ENCODE measurements at regions not wholly inside any gene's neighbourhood (a gene's known extent, or its start where the extent isn't known, plus 50 kb on each side); places are given as distances from the start of the nearest gene placed in this dataset.

DNA sequence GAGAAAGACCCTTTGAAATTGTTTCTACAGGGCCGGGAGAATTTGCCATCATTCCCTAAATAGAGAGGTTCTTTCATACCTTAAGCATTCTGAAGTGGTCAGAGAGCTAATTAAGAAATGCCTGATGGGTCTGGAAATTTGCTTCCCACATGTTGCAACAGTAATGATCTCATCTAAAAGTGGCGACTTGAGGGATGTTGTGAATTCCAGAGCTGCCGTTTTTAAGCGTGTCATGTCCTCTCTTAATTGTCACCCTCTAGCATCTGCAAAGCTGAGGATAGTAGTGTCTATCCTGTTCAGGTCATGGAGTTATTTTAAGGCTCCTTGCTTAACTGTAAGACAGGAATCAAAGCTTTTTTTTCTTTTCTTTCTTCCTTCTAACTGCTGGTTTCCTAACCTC is 60.4 kb downstream of the FOS start:
- TF ChIP-seq EZH2phosphoT487 (IDR thresholded peaks at IDR 0.05; ENCODE audit: low read depth) = no peak
- TF ChIP-seq, protein P1, sequence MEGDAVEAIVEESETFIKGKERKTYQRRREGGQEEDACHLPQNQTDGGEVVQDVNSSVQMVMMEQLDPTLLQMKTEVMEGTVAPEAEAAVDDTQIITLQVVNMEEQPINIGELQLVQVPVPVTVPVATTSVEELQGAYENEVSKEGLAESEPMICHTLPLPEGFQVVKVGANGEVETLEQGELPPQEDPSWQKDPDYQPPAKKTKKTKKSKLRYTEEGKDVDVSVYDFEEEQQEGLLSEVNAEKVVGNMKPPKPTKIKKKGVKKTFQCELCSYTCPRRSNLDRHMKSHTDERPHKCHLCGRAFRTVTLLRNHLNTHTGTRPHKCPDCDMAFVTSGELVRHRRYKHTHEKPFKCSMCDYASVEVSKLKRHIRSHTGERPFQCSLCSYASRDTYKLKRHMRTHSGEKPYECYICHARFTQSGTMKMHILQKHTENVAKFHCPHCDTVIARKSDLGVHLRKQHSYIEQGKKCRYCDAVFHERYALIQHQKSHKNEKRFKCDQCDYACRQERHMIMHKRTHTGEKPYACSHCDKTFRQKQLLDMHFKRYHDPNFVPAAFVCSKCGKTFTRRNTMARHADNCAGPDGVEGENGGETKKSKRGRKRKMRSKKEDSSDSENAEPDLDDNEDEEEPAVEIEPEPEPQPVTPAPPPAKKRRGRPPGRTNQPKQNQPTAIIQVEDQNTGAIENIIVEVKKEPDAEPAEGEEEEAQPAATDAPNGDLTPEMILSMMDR (IDR thresholded peaks at IDR 0.05; ENCODE audit: low read depth, low read length) = no peak
- H3K27me3 ChIP-seq (ENCODE audit: low read depth, low read length) = no peaks in the 10 kb centered on the region
- no peaks in the 10 kb centered on the region for H3K36me3 ChIP-seq (replicated peaks; ENCODE audit: low read depth, low read length)
- H3K9ac ChIP-seq (ENCODE audit: low read length) = no peak overlapping the region
- H2AFZ ChIP-seq (ENCODE audit: low read depth, low read length) = no peak overlapping the region
- no peaks in the 10 kb centered on the region for H3K9me3 ChIP-seq (ENCODE audit: insufficient read depth, low read length)
- no peak overlapping the region for H3K4me2 ChIP-seq (ENCODE audit: low read length)
- no peak overlapping the region for H3K4me3 ChIP-seq (ENCODE audit: low read length)
- H3K4me1 ChIP-seq (ENCODE audit: low read length) = peaks cover 58% of the 10 kb centered on the region
- no peaks in the 10 kb centered on the region for H3K79me2 ChIP-seq (ENCODE audit: low read length)
- no peak overlapping the region for H3K27ac ChIP-seq (ENCODE audit: low read length)
- no peaks in the 10 kb centered on the region for H4K20me1 ChIP-seq (ENCODE audit: insufficient read depth, low read length)

DNA sequence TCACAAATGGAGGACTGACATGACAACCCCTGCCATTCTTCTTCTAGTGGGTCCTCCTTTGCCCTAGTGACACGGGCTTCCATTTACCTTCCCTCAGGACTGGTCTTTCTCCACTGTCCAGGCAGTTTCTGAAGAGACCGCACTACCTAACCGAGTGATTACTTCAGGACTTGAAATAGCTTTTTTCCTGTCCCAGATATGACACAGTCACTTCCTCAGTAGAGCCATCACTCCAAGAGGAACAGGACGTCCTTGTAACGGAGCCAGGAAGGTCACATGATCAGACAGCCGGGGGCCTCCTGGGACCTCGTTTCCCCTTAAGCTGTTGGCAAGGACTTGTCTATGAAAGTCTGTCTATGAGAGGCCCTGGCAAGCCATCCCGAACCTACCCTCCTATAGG is 62.3 kb downstream of the FOS start:
- no peaks in the 10 kb centered on the region for H3K9me3 ChIP-seq (ENCODE audit: insufficient read depth, low read length)
- H3K4me3 ChIP-seq (ENCODE audit: low read length) = no peak overlapping the region
- H3K79me2 ChIP-seq (ENCODE audit: low read length) = no peaks in the 10 kb centered on the region
- no peaks in the 10 kb centered on the region for H4K20me1 ChIP-seq (ENCODE audit: insufficient read depth, low read length)
- H3K27me3 ChIP-seq (ENCODE audit: low read depth, low read length) = no peaks in the 10 kb centered on the region
- H3K4me2 ChIP-seq (ENCODE audit: low read length) = peak overlapping the region; percentile 60
- H2AFZ ChIP-seq (ENCODE audit: low read depth, low read length) = no peak overlapping the region
- H3K27ac ChIP-seq (ENCODE audit: low read length) = no peak overlapping the region
- no peaks in the 10 kb centered on the region for H3K36me3 ChIP-seq (replicated peaks; ENCODE audit: low read depth, low read length)
- TF ChIP-seq, protein P1 (IDR thresholded peaks at IDR 0.05; ENCODE audit: low read depth, low read length) = no peak
- TF ChIP-seq EZH2phosphoT487 (IDR thresholded peaks at IDR 0.05; ENCODE audit: low read depth) = no peak
- peaks cover 48% of the 10 kb centered on the region for H3K4me1 ChIP-seq (ENCODE audit: low read length)
- H3K9ac ChIP-seq (ENCODE audit: low read length) = peak overlapping the region; percentile 29; the same call in 1 of the 2 replicates

DNA sequence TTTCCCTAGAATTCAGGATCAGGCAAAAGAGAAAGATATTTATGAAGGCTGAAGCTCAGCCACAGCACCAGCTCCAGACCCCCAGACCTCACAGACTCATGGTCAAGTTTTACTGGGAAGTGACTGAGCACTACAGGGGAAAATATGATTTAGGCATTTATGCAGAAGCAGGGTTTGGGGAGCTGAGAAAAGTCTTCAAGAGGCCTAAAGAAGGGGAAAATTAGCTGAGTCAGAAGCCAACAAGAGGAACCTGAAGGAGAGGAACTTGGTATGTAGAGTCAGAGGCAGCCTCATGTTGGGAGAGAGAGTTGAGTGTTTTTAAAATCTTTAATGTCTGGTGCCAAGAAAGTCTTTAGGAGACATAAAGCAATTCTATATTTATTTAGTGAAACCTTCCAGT is 63.0 kb downstream of the FOS start:
- no peaks in the 10 kb centered on the region for H3K27me3 ChIP-seq (ENCODE audit: low read depth, low read length)
- H3K4me3 ChIP-seq (ENCODE audit: low read length) = no peak overlapping the region
- H3K9me3 ChIP-seq (ENCODE audit: insufficient read depth, low read length) = no peaks in the 10 kb centered on the region
- peaks cover 48% of the 10 kb centered on the region for H3K4me1 ChIP-seq (ENCODE audit: low read length)
- H4K20me1 ChIP-seq (ENCODE audit: insufficient read depth, low read length) = no peaks in the 10 kb centered on the region
- peak overlapping the region; percentile 60 for H3K4me2 ChIP-seq (ENCODE audit: low read length)
- no peaks in the 10 kb centered on the region for H3K36me3 ChIP-seq (replicated peaks; ENCODE audit: low read depth, low read length)
- H3K9ac ChIP-seq (ENCODE audit: low read length) = peak overlapping the region; percentile 29; the same call in 1 of the 2 replicates
- 0 out of 2 replicates have a peak overlapping the region, but pooled peaks have one; percentile 16 for H2AFZ ChIP-seq (ENCODE audit: low read depth, low read length)
- H3K27ac ChIP-seq (ENCODE audit: low read length) = peak overlapping the region; percentile 48
- no peak for TF ChIP-seq EZH2phosphoT487 (IDR thresholded peaks at IDR 0.05; ENCODE audit: low read depth)
- TF ChIP-seq, protein P1 (IDR thresholded peaks at IDR 0.05; ENCODE audit: low read depth, low read length) = no peak
- H3K79me2 ChIP-seq (ENCODE audit: low read length) = no peaks in the 10 kb centered on the region

DNA sequence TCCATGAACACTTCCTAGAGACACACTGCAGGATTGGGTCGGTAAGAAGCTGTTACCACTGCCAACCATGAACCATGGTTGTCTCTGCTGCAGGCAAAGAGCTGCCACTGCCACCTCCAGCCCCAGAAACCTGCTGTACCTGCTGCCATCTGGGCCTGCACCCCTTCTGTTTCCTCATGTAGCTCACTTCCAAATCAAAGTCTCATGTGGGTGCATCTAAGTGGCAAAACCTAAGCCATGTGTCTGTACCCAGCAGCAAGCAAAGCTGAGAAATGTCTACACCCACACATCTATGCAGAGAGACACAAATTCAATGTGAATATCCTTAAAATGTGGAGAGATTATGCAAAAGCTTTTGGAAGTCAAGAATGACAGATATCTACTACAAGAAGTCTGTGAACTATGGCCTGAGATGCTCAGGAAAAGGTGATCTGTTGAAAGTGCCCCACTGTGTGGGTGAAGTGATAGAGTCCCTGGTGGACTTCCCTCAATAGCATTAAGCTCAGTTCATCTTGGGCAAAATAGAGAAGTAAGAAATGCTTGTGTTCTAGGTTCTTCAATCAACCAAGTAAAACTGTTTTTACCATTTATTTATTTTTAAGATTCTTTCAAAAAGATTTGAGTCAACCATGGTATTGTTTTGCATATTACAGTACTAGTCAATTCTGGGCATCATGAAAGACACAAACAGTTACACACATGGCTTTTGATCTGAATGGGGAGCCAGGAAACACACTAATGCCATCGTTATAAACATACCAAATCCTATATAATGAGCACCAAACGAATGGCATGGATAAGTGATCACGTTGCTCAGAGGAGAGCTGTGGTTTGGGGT is 64.4 kb downstream of the FOS start:
- H3K27me3 ChIP-seq (ENCODE audit: low read depth, low read length) = no peaks in the 10 kb centered on the region
- peak overlapping the region; percentile 6; the same call in 1 of the 2 replicates for H3K9ac ChIP-seq (ENCODE audit: low read length)
- H3K4me1 ChIP-seq (ENCODE audit: low read length) = peaks cover 45% of the 10 kb centered on the region
- no peaks in the 10 kb centered on the region for H3K36me3 ChIP-seq (replicated peaks; ENCODE audit: low read depth, low read length)
- peak overlapping the region; percentile 60 for H3K27ac ChIP-seq (ENCODE audit: low read length)
- peak overlapping the region; percentile 60 for H3K4me2 ChIP-seq (ENCODE audit: low read length)
- H4K20me1 ChIP-seq (ENCODE audit: insufficient read depth, low read length) = no peaks in the 10 kb centered on the region
- H3K79me2 ChIP-seq (ENCODE audit: low read length) = no peaks in the 10 kb centered on the region
- H3K9me3 ChIP-seq (ENCODE audit: insufficient read depth, low read length) = no peaks in the 10 kb centered on the region
- 0 out of 2 replicates have a peak overlapping the region, but pooled peaks have one; percentile 6 for H3K4me3 ChIP-seq (ENCODE audit: low read length)
- H2AFZ ChIP-seq (ENCODE audit: low read depth, low read length) = no peak overlapping the region
- no peak for TF ChIP-seq EZH2phosphoT487 (IDR thresholded peaks at IDR 0.05; ENCODE audit: low read depth)
- TF ChIP-seq, protein P1 (IDR thresholded peaks at IDR 0.05; ENCODE audit: low read depth, low read length) = no peak

Measured in OCI-LY3 (cell line).